Lower leg skin (tissue), 4 donors: ENCODE measurements at regions not wholly inside any gene's neighbourhood (a gene's known extent, or its start where the extent isn't known, plus 50 kb on each side); places are given as distances from the start of the nearest gene placed in this dataset.

Experiments
- DNase-seq, 2 donors: peaks; one replicate each; pipeline ENCODE4 v3.0.0-alpha.2; 2019; ENCODE audit warnings: low spot score in 2 of 2
- H3K4me3 ChIP-seq: fragments of 200-600 bp; sonication (generic); 2 replicates; pipeline ENCODE4 v1.5.1; 2017; ENCODE audit warnings: mild to moderate bottlenecking, low read depth; ENCODE audit not compliant: poor library complexity, severe bottlenecking
- POLR2A ChIP-seq, 2 donors: fragments of 450-650 bp; IDR thresholded peaks; one replicate each; pipeline ENCODE4 v1.6.1; 2016 to 2017; ENCODE audit warnings: antibody characterized with exemption in 2 of 2, mild to moderate bottlenecking in 1 of 2, moderate library complexity in 1 of 2
- WGBS, 2 donors: methylation state at CpG; one replicate each; pipeline ENCODE4 v1.1.5; 2018; 5-methylcytosine and 5-hydroxymethylcytosine counted together
- intact Hi-C: fragments of 100-400 bp; cut with DNase I; formaldehyde crosslinking; loops from one replicate; pipeline ENCODE4 v1.15.0; 2023; ENCODE audit warnings: low total_unique reads
- TF ChIP-seq, protein P1 (sequence below), 3 donors: fragments of 450-650 bp; IDR thresholded peaks; one replicate each; pipeline ENCODE4 v1.5.1; 2016; ENCODE audit warnings: antibody characterized with exemption in 3 of 3, mild to moderate bottlenecking in 3 of 3, moderate library complexity in 2 of 3

DNA sequence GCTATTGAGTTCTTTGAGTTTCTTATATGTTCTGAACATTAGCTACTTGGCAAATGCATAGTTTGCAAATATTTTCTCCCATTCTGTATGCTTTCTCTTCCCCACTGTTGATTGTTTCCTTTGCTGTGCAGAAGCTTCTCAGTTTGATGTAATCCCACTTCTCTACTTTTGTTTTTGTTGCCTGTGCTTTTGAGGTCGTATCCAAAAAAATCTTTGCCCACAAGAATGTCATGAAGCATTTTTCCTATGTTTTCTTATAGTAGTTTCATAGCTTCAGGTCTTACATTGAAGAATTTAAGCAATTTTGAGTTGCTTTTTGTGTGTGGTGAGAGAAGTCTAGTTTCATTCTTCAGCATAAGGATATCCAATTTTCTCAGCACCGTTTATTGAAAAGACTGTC, 536.7 kb upstream of the ARGLU1 start:
- no peak overlapping the region for H3K4me3 ChIP-seq
- WGBS, 2 donors, result 39 to 53% methylated on average over 2 of the region's 2 CpGs
- intact Hi-C loops, result no loop called here
- no peak for DNase-seq
- no peak for TF ChIP-seq POLR2A (IDR thresholded peaks at IDR 0.05)
- TF ChIP-seq, protein P1, sequence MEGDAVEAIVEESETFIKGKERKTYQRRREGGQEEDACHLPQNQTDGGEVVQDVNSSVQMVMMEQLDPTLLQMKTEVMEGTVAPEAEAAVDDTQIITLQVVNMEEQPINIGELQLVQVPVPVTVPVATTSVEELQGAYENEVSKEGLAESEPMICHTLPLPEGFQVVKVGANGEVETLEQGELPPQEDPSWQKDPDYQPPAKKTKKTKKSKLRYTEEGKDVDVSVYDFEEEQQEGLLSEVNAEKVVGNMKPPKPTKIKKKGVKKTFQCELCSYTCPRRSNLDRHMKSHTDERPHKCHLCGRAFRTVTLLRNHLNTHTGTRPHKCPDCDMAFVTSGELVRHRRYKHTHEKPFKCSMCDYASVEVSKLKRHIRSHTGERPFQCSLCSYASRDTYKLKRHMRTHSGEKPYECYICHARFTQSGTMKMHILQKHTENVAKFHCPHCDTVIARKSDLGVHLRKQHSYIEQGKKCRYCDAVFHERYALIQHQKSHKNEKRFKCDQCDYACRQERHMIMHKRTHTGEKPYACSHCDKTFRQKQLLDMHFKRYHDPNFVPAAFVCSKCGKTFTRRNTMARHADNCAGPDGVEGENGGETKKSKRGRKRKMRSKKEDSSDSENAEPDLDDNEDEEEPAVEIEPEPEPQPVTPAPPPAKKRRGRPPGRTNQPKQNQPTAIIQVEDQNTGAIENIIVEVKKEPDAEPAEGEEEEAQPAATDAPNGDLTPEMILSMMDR (IDR thresholded peaks at IDR 0.05), result no peak

DNA sequence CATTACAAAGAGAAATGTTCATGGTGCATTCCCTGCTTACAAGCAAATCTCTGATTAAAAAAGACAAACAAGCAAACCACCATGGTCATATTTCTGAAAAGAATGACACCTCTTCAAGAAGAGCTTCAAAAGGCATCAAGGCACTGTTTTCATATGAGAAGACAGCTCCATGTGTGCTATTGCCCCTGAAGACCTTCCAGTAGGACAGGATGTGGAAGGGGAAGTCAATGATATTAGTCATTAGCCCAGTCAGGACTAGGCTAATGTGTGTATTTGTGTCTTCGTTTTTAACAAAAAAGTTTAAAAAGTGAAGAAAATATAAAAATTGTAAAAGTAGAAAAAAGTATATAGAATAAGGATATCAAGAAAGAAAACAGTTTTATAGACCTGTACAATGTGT, 534.7 kb upstream of the ARGLU1 start:
- H3K4me3 ChIP-seq, result no peak overlapping the region
- no peak for DNase-seq
- TF ChIP-seq, protein P1 (IDR thresholded peaks at IDR 0.05), result no peak
- no peak for TF ChIP-seq POLR2A (IDR thresholded peaks at IDR 0.05)
- intact Hi-C loops, result no loop called here
- 62 to 73% methylated on average over 1 of the region's 1 CpG for WGBS, 2 donors

DNA sequence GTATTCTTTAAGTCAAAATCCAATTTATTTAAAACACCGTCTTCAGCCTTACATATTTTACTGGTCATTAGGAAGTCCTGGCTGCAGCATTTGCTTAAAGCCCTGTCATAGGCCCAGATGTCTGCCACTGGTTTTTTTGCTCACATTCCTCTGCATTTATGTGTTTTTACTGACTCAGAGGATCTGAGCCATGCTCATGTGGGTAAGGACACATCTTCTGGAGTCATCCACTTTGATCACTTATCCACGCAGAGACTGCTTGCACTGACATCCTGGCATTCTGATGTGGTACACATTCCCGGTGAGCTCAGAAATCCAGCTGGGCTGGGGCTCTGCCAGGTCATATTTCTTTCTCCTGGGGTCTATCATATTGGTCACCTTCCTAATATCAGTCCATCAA, 531.7 kb upstream of the ARGLU1 start:
- no peak for DNase-seq
- WGBS, 2 donors, result 89 to 91% methylated on average over 3 of the region's 3 CpGs
- TF ChIP-seq, protein P1 (IDR thresholded peaks at IDR 0.05), result no peak
- no peak for TF ChIP-seq POLR2A (IDR thresholded peaks at IDR 0.05)
- intact Hi-C loops, result no loop called here
- no peak overlapping the region for H3K4me3 ChIP-seq

DNA sequence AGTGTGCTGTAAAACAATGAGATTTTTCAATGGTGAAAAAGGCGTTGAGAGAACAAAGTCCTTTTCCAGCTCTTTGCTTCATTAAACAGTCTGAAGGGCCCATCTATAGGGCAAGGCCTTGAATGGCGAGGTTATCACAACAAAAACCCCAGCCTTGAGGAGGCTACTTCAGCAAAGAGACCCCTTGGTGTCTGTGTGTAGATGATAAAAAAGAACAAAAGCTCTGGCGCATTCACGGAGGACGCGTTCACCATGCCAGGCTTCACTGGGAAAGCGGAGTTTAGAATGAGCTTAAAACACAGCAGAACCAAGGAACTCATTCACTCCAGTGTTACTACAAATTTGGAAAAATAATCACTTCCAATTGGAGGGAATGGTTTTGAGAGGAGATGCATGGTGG, 530.0 kb upstream of the ARGLU1 start:
- TF ChIP-seq, protein P1 (IDR thresholded peaks at IDR 0.05), result no peak
- no peak for TF ChIP-seq POLR2A (IDR thresholded peaks at IDR 0.05)
- 93 to 94% methylated on average over 7 of the region's 7 CpGs for WGBS, 2 donors
- DNase-seq, result no peak
- H3K4me3 ChIP-seq, result no peak overlapping the region
- intact Hi-C loops, result no loop called here

DNA sequence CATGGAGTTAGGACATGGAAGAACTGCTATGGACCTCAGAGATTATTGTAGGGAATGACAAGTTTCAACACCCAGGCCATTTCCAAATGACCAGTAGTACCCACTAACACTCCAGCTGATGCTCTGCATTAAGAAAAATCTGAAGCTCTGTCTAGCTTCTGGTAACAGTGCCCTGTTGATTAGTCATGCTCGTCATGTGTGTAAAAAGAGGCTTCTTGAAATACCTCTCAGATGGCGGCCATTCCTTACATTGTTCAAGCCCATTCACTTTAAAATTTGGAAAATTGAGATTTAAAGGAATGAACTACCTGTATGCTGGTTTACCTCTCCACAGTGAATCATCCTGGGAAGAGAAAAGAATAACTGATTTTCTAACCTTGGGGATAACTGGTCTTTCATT, 527.9 kb upstream of the ARGLU1 start:
- intact Hi-C loops, result no loop called here
- TF ChIP-seq, protein P1 (IDR thresholded peaks at IDR 0.05), result no peak
- TF ChIP-seq POLR2A (IDR thresholded peaks at IDR 0.05), result no peak
- no peak overlapping the region for H3K4me3 ChIP-seq
- DNase-seq, result no peak
- 85 to 94% methylated on average over 2 of the region's 2 CpGs for WGBS, 2 donors

DNA sequence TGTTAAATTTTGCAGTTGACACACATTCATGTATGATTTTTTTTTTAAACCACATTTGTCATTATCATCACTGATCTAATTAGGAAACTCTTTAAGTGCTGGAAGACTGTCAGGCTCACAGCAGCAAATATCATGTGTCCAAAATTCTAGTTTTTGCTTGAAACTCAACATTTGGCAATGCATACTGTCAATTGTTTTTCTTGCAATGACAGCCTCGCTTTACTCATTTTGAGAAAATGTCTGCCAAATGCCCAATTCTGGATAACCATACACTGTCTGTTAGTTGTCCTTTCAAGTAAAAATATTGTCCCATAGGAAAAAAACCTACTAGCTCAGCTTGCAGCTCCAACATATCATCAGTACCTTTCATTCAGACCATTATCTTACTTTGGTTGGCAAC, 523.9 kb upstream of the ARGLU1 start:
- TF ChIP-seq, protein P1 (IDR thresholded peaks at IDR 0.05), result no peak
- TF ChIP-seq POLR2A (IDR thresholded peaks at IDR 0.05), result no peak
- 52 to 67% methylated on average over 1 of the region's 1 CpG for WGBS, 2 donors
- intact Hi-C loops, result no loop called here
- H3K4me3 ChIP-seq, result no peak overlapping the region
- DNase-seq, result no peak
